Fibroblast of the aortic adventitia (primary cell): ENCODE measurements at regions not wholly inside any gene's neighbourhood (a gene's known extent, or its start where the extent isn't known, plus 50 kb on each side); places are given as distances from the start of the nearest gene placed in this dataset.

Experiments used
- DNase-seq: peaks from one replicate; pipeline ENCODE4 v3.0.0-alpha.2; 2010; ENCODE audit warnings: low read depth
- H3K4me3 ChIP-seq: 2 replicates; pipeline ENCODE4 v1.5.1; 2011; ENCODE audit warnings: low read depth, mild to moderate bottlenecking, control low read depth, low read length, moderate library complexity
- TF ChIP-seq, protein P1 (sequence below): IDR thresholded peaks from 2 replicates; pipeline ENCODE4 v1.5.1; 2011; ENCODE audit warnings: mild to moderate bottlenecking, low read length, control low read depth, inconsistent platforms; ENCODE audit not compliant: insufficient read depth

DNA sequence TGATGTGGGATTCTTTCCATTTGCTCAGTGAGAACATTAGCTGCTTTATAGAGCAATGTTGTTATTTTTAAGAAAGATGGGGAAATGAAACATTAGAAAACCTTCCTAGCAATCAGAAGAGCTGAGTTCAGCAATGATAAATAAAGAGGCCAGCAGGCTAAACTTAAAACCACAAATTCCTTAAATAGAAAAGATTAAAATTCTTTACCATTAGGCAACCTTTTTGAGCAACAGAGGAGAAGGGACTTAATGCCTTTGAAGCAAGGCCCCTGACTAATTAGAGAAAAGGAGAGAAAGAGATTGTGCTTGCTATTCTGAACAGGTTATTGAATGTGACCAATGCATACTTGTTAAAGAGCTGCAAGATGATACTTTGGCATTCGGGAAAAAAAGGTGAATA, 160.8 kb upstream of the LMO3 start:
- no peak overlapping the region for H3K4me3 ChIP-seq
- DNase-seq: no peak

DNA sequence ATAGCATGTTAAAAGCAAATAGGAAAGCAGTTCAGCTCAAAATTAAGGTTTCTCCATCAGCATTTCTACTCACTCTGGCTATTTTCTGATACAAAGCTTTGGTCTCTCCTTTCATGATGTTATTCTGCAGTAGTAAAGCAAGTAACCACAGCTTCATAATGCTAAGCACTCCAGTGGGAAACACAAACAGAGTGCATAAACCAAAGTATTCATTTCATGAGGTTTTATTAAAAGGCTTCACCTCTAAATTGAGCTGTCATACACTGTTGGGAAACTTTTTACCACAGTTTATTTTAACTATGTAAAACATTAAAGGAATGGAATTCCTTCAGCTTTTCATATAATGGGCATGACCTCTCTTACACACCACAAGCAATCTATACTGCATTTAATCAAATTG, 157.9 kb upstream of the LMO3 start:
- TF ChIP-seq, protein P1, sequence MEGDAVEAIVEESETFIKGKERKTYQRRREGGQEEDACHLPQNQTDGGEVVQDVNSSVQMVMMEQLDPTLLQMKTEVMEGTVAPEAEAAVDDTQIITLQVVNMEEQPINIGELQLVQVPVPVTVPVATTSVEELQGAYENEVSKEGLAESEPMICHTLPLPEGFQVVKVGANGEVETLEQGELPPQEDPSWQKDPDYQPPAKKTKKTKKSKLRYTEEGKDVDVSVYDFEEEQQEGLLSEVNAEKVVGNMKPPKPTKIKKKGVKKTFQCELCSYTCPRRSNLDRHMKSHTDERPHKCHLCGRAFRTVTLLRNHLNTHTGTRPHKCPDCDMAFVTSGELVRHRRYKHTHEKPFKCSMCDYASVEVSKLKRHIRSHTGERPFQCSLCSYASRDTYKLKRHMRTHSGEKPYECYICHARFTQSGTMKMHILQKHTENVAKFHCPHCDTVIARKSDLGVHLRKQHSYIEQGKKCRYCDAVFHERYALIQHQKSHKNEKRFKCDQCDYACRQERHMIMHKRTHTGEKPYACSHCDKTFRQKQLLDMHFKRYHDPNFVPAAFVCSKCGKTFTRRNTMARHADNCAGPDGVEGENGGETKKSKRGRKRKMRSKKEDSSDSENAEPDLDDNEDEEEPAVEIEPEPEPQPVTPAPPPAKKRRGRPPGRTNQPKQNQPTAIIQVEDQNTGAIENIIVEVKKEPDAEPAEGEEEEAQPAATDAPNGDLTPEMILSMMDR: no peak
- no peak overlapping the region for H3K4me3 ChIP-seq
- no peak for DNase-seq

More for the DNA sequence above, 160.8 kb upstream of the LMO3 start:
- TF ChIP-seq, protein P1: no peak

DNA sequence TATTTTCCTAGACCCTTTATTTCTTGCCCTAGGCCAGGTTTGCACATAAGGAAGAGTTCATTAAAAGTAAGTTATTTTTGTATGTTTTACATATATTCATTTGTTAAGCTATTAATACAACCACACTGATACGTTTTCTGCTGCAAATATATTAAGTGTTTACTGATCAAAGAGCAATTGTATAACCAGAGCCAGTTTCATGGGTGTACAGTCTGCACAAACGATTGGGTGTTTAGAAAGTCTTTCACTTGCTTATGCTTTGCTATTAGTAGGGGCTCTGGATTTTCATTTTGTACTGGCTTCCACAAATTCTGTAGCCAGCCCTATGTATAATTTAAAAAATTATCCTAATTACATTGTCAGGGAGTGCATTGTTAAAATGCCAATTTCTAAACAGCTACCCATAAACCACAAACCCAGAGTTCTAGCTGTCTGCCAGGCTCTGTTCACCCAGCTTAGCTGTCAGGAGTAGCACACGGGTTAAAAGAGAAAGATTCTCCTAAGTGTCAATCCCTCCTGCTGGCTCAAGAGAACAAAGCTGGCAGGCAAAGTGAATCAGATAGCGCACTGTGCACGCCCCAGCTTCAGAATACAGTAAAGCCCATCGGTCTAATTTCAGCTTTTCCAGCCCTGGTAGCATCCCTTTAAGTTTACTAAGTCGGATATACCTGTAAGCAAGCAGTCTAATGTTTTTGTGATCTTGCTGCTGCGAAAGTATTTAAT, 151.0 kb upstream of the LMO3 start:
- TF ChIP-seq, protein P1: no peak
- no peak overlapping the region for H3K4me3 ChIP-seq
- DNase-seq: no peak

DNA sequence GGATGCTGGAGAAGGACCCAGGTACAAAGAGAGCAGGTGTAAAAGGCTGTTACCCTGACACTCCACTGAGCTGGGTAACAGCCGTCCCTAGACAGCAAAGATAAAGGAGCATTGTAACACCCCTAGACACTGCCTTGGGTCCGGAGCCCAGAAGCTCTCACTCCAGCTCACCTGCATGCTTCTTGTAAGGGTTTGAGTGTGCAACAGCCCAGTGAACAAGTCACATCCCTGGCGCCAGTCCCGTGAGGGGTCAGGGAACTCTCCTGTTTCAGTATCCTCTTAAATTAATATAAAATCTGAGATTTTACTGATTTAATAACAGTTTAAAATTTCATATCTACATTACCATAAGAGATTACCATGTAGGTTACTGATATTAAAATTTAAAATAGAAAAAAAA, 124.8 kb upstream of the LMO3 start:
- TF ChIP-seq, protein P1: no peak
- DNase-seq: no peak
- H3K4me3 ChIP-seq: no peak overlapping the region

DNA sequence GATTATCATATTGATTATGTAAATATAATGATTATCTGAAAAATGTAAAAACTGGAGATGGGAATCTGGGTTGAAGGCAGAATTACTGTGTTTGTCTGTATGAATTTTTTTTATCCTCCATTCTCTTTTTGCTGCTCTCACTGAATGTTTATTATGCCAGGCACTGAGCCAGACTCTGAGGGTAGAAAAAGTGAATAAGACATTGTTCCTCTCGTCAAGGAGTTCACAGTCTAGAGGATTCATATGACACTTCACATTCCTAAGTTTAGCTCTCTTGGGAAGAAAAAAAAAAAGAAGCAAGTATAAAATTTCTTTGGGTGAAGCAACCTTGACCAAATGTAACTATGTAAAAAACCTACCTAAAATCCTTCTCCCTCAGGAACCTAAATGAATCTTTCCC, 120.9 kb upstream of the LMO3 start:
- H3K4me3 ChIP-seq: no peak overlapping the region
- TF ChIP-seq, protein P1: no peak
- peak; percentile 63 for DNase-seq

DNA sequence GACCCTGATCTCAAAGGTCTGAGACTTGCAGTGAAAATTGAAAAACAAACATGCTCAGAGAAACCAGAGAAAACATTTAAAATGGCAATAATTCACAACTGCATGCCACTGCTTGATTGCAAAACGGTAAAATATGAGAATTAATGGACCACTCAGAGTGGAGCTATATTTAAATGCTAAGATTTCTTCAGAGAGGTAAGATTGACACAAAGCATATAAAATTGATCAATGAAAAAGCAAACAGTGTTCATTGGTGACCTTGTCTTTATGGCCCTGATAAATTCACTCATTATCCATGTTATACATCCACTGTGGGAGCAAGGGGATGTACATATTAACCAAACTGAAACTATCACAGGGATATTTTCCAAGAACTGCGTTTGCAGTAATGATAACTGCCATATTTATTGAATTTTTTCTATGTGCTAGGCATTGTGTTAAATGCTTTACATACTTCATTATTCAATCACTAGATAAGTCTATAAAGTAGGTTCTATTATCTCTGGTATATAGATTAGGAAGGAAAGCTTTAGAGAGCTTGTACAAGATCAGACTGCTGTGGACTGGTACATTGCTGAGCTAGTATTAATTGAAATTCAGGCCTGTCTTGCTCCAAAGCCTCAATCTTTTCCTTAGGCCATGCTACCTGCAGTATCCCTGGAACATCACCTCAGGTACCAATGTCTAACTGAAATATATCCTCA, 113.9 kb upstream of the LMO3 start:
- TF ChIP-seq, protein P1: no peak
- DNase-seq: no peak
- H3K4me3 ChIP-seq: no peak overlapping the region
